ENCODE measurements at regions not wholly inside any gene's neighbourhood (a gene's known extent, or its start where the extent isn't known, plus 50 kb on each side); places are given as distances from the start of the nearest gene placed in this dataset.

- H3K9me3 ChIP-seq, result no peaks in the 10 kb centered on the region
- TF ChIP-seq CTCF (IDR thresholded peaks at IDR 0.05) (no peak), POLR2A (IDR thresholded peaks at IDR 0.05) (no peak)
- no peaks in the 10 kb centered on the region for H3K27me3 ChIP-seq
- no peak for DNase-seq
- H3K36me3 ChIP-seq, result no peaks in the 10 kb centered on the region
- no peak overlapping the region for H3K27ac ChIP-seq
- H3K4me1 ChIP-seq, result no peaks in the 10 kb centered on the region
- no peak overlapping the region for H3K4me3 ChIP-seq
Observed at GRCh38 chr11:121800731-121801393, 315.2 kb downstream of the BLID start.

GRCh38 chr11:121800240-121800639 is 315.8 kb downstream of the BLID start:
- DNase-seq, result no peak
- H3K27ac ChIP-seq, result no peak overlapping the region
- no peaks in the 10 kb centered on the region for H3K36me3 ChIP-seq
- no peak overlapping the region for H3K4me3 ChIP-seq
- H3K4me1 ChIP-seq, result no peaks in the 10 kb centered on the region
- no peaks in the 10 kb centered on the region for H3K27me3 ChIP-seq
- H3K9me3 ChIP-seq, result no peaks in the 10 kb centered on the region
- no peak for TF ChIP-seq CTCF (IDR thresholded peaks at IDR 0.05)
- no peak for TF ChIP-seq POLR2A (IDR thresholded peaks at IDR 0.05)

GRCh38 chr11:121797496-121797895 is 318.5 kb downstream of the BLID start:
- Histone ChIP-seq H3K4me3 (no peak overlapping the region), H3K4me1 (no peaks in the 10 kb centered on the region), H3K36me3 (no peaks in the 10 kb centered on the region), H3K27me3 (no peaks in the 10 kb centered on the region), H3K9me3 (no peaks in the 10 kb centered on the region), H3K27ac (no peak overlapping the region)
- DNase-seq, result no peak
- TF ChIP-seq CTCF (IDR thresholded peaks at IDR 0.05) (no peak), POLR2A (IDR thresholded peaks at IDR 0.05) (no peak)

GRCh38 chr11:121795174-121795573 is 320.8 kb downstream of the BLID start:
- TF ChIP-seq CTCF (IDR thresholded peaks at IDR 0.05) (no peak), POLR2A (IDR thresholded peaks at IDR 0.05) (no peak)
- H3K4me3 ChIP-seq, result no peak overlapping the region
- H3K36me3 ChIP-seq, result no peaks in the 10 kb centered on the region
- no peaks in the 10 kb centered on the region for H3K9me3 ChIP-seq
- DNase-seq, result no peak
- no peaks in the 10 kb centered on the region for H3K27me3 ChIP-seq
- H3K27ac ChIP-seq, result no peak overlapping the region
- no peaks in the 10 kb centered on the region for H3K4me1 ChIP-seq

GRCh38 chr11:121794671-121795141 is 321.3 kb downstream of the BLID start:
- Histone ChIP-seq H3K4me3 (no peak overlapping the region), H3K36me3 (no peaks in the 10 kb centered on the region), H3K27ac (no peak overlapping the region), H3K27me3 (no peaks in the 10 kb centered on the region), H3K9me3 (no peaks in the 10 kb centered on the region), H3K4me1 (no peaks in the 10 kb centered on the region)
- no peak for TF ChIP-seq POLR2A (IDR thresholded peaks at IDR 0.05)
- no peak for TF ChIP-seq CTCF (IDR thresholded peaks at IDR 0.05)
- peak in 1 of 3 donors; percentile 43 for DNase-seq

GRCh38 chr11:121793916-121794315 is 322.1 kb downstream of the BLID start:
- H3K27me3 ChIP-seq, result no peaks in the 10 kb centered on the region
- H3K4me3 ChIP-seq, result no peak overlapping the region
- H3K27ac ChIP-seq, result no peak overlapping the region
- DNase-seq, result no peak
- no peak for TF ChIP-seq POLR2A (IDR thresholded peaks at IDR 0.05)
- no peak for TF ChIP-seq CTCF (IDR thresholded peaks at IDR 0.05)
- no peaks in the 10 kb centered on the region for H3K36me3 ChIP-seq
- H3K4me1 ChIP-seq, result no peaks in the 10 kb centered on the region
- H3K9me3 ChIP-seq, result no peaks in the 10 kb centered on the region

Data from Peyer's patch (tissue), 4 donors.